Esophagus muscularis mucosa (tissue), 4 donors: ENCODE measurements at regions not wholly inside any gene's neighbourhood (a gene's known extent, or its start where the extent isn't known, plus 50 kb on each side); places are given as distances from the start of the nearest gene placed in this dataset.

Experiments used
- DNase-seq: peaks from one replicate; pipeline ENCODE4 v3.0.0-alpha.2; 2017; ENCODE audit errors: extremely low spot score
- H3K27ac ChIP-seq, 4 donors: fragments of 200-600 bp; sonication (generic); replicated peaks in 1 of 4; 1 replicate in 3 of 4; 2 replicates in 1 of 4; pipeline ENCODE4 v1.5.1; 2016 to 2019; ENCODE audit warnings: mild to moderate bottlenecking in 1 of 4
- H3K27me3 ChIP-seq, 4 donors: fragments of 200-600 bp; sonication (generic); one replicate each; pipeline versions ENCODE4 v1.5.1 to v1.6.0; 2016 to 2019
- H3K36me3 ChIP-seq, 4 donors: fragments of 200-600 bp; sonication (generic); one replicate each; pipeline ENCODE4 v1.5.1; 2016 to 2019
- H3K4me1 ChIP-seq, 4 donors: fragments of 200-600 bp; sonication (generic); one replicate each; pipeline ENCODE4 v1.5.1; 2016 to 2019
- H3K4me3 ChIP-seq, 4 donors: fragments of 200-600 bp; sonication (generic); 1 replicate in 2 of 4; 2 replicates in 2 of 4; pipeline ENCODE4 v1.5.1; 2016 to 2019; ENCODE audit warnings: mild to moderate bottlenecking in 4 of 4, moderate library complexity in 1 of 4
- H3K9me3 ChIP-seq, 4 donors: fragments of 200-600 bp; sonication (generic); 1 replicate in 3 of 4; 2 replicates in 1 of 4; pipeline ENCODE4 v1.5.1; 2016 to 2019
- CTCF ChIP-seq, 3 experiments: fragments of 200-600 bp in 2 of 3; fragments of 450-650 bp in 1 of 3; sonication (generic) in 2 of 3; IDR thresholded peaks; one replicate each; pipeline ENCODE4 v1.5.1; 2017 to 2019; ENCODE audit warnings: antibody characterized with exemption in 3 of 3, mild to moderate bottlenecking in 2 of 3, moderate library complexity in 1 of 3
- EP300 ChIP-seq: sonication (generic); formaldehyde crosslinking; IDR thresholded peaks from one replicate; pipeline ENCODE4 v1.6.1; 2017; ENCODE audit warnings: antibody characterized with exemption
- POLR2A ChIP-seq: fragments of 450-650 bp; IDR thresholded peaks from one replicate; pipeline ENCODE4 v1.6.1; 2017; ENCODE audit warnings: antibody characterized with exemption, moderate library complexity, mild to moderate bottlenecking, low read depth
- POLR2AphosphoS5 ChIP-seq, 2 donors: sonication (generic); formaldehyde crosslinking; IDR thresholded peaks; one replicate each; pipeline ENCODE4 v1.6.1; 2017; ENCODE audit warnings: antibody characterized with exemption in 2 of 2
- WGBS: methylation state at CpG from one replicate; pipeline ENCODE4 v1.1.5; 2018; 5-methylcytosine and 5-hydroxymethylcytosine counted together
- intact Hi-C: fragments of 100-400 bp; cut with DNase I; formaldehyde crosslinking; loops from one replicate; pipeline ENCODE4 v1.15.1; 2023

GRCh38 chr14:53358166-53358565, 205.0 kb upstream of the DDHD1 start:
- Histone ChIP-seq H3K4me1 (peaks cover 0 to 9% (median 8%) of the 10 kb centered on the region in 4 donors), H3K9me3 (no peaks in the 10 kb centered on the region), H3K36me3 (no peaks in the 10 kb centered on the region), H3K27ac (no peak overlapping the region), H3K27me3 (no peaks in the 10 kb centered on the region), H3K4me3 (no peak overlapping the region)
- no peak for TF ChIP-seq EP300
- intact Hi-C loops: no loop called here
- no peak for DNase-seq

GRCh38 chr14:53356361-53357150, 203.4 kb upstream of the DDHD1 start:
- WGBS: 82% methylated on average over 4 of the region's 4 CpGs
- no peak for TF ChIP-seq EP300
- TF ChIP-seq POLR2AphosphoS5 (IDR thresholded peaks at IDR 0.05): no peak
- TF ChIP-seq POLR2A: no peak
- no peak for TF ChIP-seq CTCF (IDR thresholded peaks at IDR 0.05)

GRCh38 chr14:53355581-53356112, 202.5 kb upstream of the DDHD1 start:
- Histone ChIP-seq H3K4me3 (no peak overlapping the region), H3K9me3 (no peaks in the 10 kb centered on the region), H3K4me1 (peaks cover 0 to 9% (median 8%) of the 10 kb centered on the region in 4 donors), H3K27me3 (no peaks in the 10 kb centered on the region), H3K27ac (peak overlapping the region in 1 of 4 donors; percentile 24), H3K36me3 (no peaks in the 10 kb centered on the region)
- intact Hi-C loops: no loop called here
- DNase-seq: no peak
- TF ChIP-seq POLR2AphosphoS5 (IDR thresholded peaks at IDR 0.05): no peak
- TF ChIP-seq POLR2A: no peak
- no peak for TF ChIP-seq EP300
- TF ChIP-seq CTCF (IDR thresholded peaks at IDR 0.05): no peak
- WGBS: 59% methylated on average over 4 of the region's 5 CpGs

More at GRCh38 chr14:53356361-53357150, 203.4 kb upstream of the DDHD1 start:
- no peak for DNase-seq
- no peak overlapping the region for H3K4me3 ChIP-seq
- no peak overlapping the region for H3K27ac ChIP-seq
- no peaks in the 10 kb centered on the region for H3K36me3 ChIP-seq
- intact Hi-C loops: no loop called here
- H3K27me3 ChIP-seq: no peaks in the 10 kb centered on the region
- H3K4me1 ChIP-seq: peaks cover 0 to 9% (median 8%) of the 10 kb centered on the region in 4 donors
- H3K9me3 ChIP-seq: no peaks in the 10 kb centered on the region

- Histone ChIP-seq H3K4me3 (no peak overlapping the region), H3K9me3 (no peaks in the 10 kb centered on the region), H3K27me3 (no peaks in the 10 kb centered on the region), H3K4me1 (peaks cover 0 to 9% (median 8%) of the 10 kb centered on the region in 4 donors), H3K27ac (no peak overlapping the region), H3K36me3 (no peaks in the 10 kb centered on the region)
- DNase-seq: no peak
- TF ChIP-seq POLR2A (no peak), EP300 (no peak)
- intact Hi-C loops: no loop called here
Measured at GRCh38 chr14:53354336-53354735, 201.2 kb upstream of the DDHD1 start.

- intact Hi-C loops: no loop called here
- no peaks in the 10 kb centered on the region for H3K9me3 ChIP-seq
- TF ChIP-seq CTCF (IDR thresholded peaks at IDR 0.05): no peak
- TF ChIP-seq POLR2AphosphoS5 (IDR thresholded peaks at IDR 0.05): no peak
- TF ChIP-seq EP300: no peak
- no peak for TF ChIP-seq POLR2A
- H3K27me3 ChIP-seq: no peaks in the 10 kb centered on the region
- H3K4me1 ChIP-seq: peaks cover 0 to 8% (median 6%) of the 10 kb centered on the region in 4 donors
- no peaks in the 10 kb centered on the region for H3K36me3 ChIP-seq
- no peak overlapping the region for H3K27ac ChIP-seq
- no peak overlapping the region for H3K4me3 ChIP-seq
- no peak for DNase-seq
Measured at GRCh38 chr14:53350866-53351265, 197.7 kb upstream of the DDHD1 start.
